Inflammatory macrophage (primary cell): ENCODE measurements at regions not wholly inside any gene's neighbourhood (a gene's known extent, or its start where the extent isn't known, plus 50 kb on each side); places are given as distances from the start of the nearest gene placed in this dataset.

Source experiments
- DNase-seq, 2 donors: peaks; one replicate each; pipeline ENCODE4 v3.0.0-alpha.2; 2020 to 2022

GRCh38 chr12:93080994-93081809 lies 152.1 kb upstream of the EEA1 start:
- DNase-seq, result no peak

DNA sequence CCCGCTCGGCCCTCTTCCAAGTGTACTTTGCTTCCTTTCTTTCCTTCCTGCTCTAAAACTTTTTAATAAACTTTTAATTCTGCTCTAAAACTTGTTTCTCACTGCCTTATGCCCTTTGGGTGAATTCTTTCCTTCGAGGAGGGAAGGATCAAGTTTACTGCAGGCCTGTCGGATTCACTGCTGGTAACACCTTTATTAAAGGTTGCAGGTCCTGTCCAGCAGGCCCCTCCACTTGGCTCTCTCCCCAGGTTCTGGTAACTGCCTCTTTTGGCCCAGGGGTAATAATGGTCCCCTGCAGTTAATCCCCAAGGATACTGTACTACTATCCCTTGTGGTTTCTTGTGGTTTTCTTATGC lies 152.7 kb upstream of the EEA1 start:
- no peak for DNase-seq

GRCh38 chr12:93085383-93086287 lies 156.5 kb upstream of the EEA1 start:
- no peak for DNase-seq

- no peak for DNase-seq
Measured at GRCh38 chr12:93086288-93086727, 157.2 kb upstream of the EEA1 start.

- no peak for DNase-seq
Measured at GRCh38 chr12:93087840-93088610, 158.9 kb upstream of the EEA1 start.

GRCh38 chr12:93089805-93090569 lies 160.9 kb upstream of the EEA1 start:
- DNase-seq, result peak; percentile 32 to 33

DNA sequence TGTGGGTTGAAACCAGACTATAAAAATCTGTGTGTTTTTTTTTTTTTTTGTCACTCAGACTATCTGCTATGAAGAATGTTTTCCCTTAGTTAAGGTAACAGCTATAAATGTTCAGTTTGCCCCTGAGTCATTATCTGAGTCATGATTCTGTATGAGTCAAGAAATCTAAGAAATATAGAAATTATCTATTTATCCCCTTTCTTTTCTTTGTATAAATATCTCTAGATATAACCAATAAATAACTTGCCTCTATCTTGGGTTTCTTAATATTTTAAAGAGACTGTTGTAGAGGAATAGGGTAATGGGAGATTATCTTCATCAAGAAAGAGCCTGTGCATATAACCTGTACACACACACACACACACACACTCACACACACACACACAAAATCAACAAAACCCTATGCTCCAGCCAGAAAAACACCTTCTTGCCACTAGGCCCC lies 161.7 kb upstream of the EEA1 start:
- no peak for DNase-seq

DNA sequence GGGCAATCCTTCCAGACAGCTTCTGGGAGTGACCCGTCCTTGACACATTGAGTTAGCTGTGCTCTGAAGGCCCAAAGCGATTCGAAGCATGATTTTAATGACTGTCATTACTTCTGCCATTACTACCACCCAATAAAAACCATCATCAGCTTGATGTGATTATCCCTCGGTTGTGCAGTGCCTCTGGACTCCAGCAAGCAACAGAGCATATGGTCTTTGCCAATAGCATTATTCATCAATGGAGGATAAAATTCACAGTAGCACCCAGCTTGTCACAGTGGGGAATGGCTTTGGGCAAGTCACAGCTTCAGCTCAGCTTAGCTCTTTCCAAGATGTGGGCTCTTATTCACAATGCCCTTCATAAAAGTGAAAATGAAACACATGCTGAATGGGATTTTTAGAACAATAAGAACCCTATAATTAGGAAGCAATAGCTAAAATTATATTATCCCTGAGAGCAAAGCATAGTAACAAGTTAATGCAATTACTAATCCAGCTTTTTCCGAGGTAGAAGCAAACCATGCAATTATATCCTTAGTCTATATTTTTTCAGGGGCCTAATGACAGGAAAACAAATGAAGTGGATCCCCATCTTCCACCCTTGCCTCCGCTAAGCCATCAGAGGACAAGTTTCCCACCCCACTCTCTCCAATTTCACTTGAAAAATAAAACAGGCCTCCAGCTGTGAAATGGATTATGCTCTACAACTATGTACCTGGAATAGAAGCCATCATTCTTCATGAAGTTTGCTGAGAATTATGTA lies 163.0 kb upstream of the EEA1 start:
- DNase-seq, result no peak

DNA sequence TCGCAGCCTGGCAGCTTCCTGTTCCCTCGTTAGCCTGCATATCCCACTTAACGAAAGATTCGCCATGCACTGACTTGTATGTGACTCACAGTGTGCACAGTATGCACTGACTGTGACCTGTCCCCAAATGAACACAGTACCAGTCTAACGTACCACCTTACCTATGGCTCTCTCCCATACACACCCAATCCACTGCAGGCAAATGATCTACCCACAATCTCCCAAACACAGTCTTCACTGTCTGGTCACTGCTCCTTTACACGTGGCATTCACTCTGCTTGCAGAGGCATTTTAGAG lies 163.5 kb upstream of the EEA1 start:
- DNase-seq, result no peak

GRCh38 chr12:93093243-93093642 lies 164.1 kb upstream of the EEA1 start:
- no peak for DNase-seq

GRCh38 chr12:93094222-93094621 lies 165.1 kb upstream of the EEA1 start:
- DNase-seq, result peak; percentile 16 to 35

- peak; percentile 30 to 47 for DNase-seq
Measured at GRCh38 chr12:93094988-93095737, 166.1 kb upstream of the EEA1 start.

DNA sequence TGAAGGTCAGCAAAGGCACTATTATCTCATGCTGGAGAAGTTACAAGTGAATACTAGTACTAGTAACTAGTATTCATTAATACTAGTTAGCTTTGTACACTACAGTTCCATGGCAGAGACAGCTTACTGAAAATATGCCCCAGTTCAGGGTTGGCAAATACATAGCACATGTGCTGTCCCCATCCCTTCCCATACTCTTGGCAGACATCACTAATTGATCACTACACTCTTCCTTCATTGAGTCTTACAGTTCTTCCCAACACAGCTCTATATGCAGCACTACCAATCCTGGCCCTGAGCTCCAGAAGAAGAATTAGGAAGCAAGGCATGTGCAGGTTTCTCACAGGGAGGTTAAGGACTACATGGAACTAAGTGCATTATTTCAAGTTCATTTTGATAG lies 168.3 kb upstream of the EEA1 start:
- no peak for DNase-seq

GRCh38 chr12:93098077-93098476 lies 169.0 kb upstream of the EEA1 start:
- peak; percentile 91 to 94 for DNase-seq

DNA sequence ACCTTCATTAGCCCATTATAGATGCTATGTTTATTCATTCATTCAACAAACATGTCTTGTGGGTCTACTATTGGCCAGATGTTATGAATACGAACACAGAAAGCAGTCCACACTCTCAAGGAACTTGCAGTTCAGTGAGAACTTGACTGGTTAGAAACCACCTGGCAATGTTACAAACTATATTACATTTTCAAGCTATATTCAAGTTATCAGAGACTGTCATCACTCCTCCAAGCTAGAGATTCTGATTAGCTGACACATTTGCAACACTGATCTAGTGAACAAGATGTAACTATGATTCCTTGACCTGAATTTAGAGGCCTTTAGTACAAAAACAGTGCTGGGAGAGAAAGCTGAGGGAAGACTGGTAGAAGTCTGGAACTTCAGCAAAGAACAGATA lies 170.7 kb upstream of the EEA1 start:
- no peak for DNase-seq

GRCh38 chr12:93100610-93101009 lies 171.5 kb upstream of the EEA1 start:
- no peak for DNase-seq

- DNase-seq, result no peak
Measured at GRCh38 chr12:93101367-93101766, 172.3 kb upstream of the EEA1 start.

GRCh38 chr12:93102312-93102711 lies 173.2 kb upstream of the EEA1 start:
- no peak for DNase-seq

DNA sequence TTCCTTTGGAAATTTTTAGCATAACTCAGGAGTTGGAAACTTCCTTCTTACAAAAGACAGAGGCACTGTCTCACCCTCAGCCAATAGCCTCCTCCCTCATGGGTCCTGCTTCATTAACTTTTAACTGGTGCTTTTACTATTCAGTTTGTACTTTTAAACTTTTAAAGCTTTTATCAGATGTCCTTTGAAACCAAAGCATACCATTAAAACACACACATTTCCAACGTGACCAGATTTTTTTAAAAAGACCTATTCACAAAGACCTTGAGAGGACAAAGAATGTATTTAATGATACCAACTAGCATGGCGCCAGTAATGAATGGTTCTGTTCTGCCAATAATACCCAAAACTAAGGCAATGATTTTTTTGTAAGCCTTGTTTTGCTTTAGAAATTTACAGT lies 173.6 kb upstream of the EEA1 start:
- DNase-seq, result no peak

GRCh38 chr12:93103154-93103553 lies 174.1 kb upstream of the EEA1 start:
- no peak for DNase-seq

- no peak for DNase-seq
Measured at GRCh38 chr12:93104535-93104934, 175.4 kb upstream of the EEA1 start.
